ENCODE measurements at regions not wholly inside any gene's neighbourhood (a gene's known extent, or its start where the extent isn't known, plus 50 kb on each side); places are given as distances from the start of the nearest gene placed in this dataset.

GRCh38 chr2:129859175-129859574 is 120.3 kb upstream of the RAB6C start:
- Histone ChIP-seq H3K4me3 (replicated peaks in 1 of 4; ENCODE audit: control extremely low read depth in 1 of 4, insufficient read depth in 1 of 4, low read depth in 3 of 4, low read length in 4 of 4) (no peak overlapping the region), H3K36me3 (ENCODE audit: control insufficient read depth, insufficient read depth, low read length) (no peaks in the 10 kb centered on the region), H3K9ac (ENCODE audit: insufficient read depth, low read length) (no peak overlapping the region), H2AFZ (ENCODE audit: low read length) (no peak overlapping the region), H4K20me1 (ENCODE audit: control insufficient read depth, extremely low read depth, insufficient read depth, low read length) (no peaks in the 10 kb centered on the region), H3K4me2 (ENCODE audit: extremely low read depth, insufficient read depth, low read length) (no peak overlapping the region), H3K4me1 (ENCODE audit: control insufficient read depth, extremely low read depth, insufficient read depth, low read length) (no peaks in the 10 kb centered on the region), H3K27ac (ENCODE audit: insufficient read depth, low read length) (no peak overlapping the region), H3K9me3 (ENCODE audit: control insufficient read depth, insufficient read depth, low read depth, low read length) (no peaks in the 10 kb centered on the region), H3K79me2 (ENCODE audit: control insufficient read depth, insufficient read depth, low read length) (no peaks in the 10 kb centered on the region), H3K27me3 (ENCODE audit: control insufficient read depth, insufficient read depth, low read length) (no peaks in the 10 kb centered on the region)
- TF ChIP-seq EZH2 (IDR thresholded peaks at IDR 0.05; ENCODE audit: low read length, missing control alignments) (no peak), CTCF (conservative IDR thresholded peaks at IDR 0.05 in 1 of 2, IDR thresholded peaks at IDR 0.05 in 1 of 2; ENCODE audit: low read depth in 1 of 2, low read length in 2 of 2) (no peak)
- no peak for DNase-seq (ENCODE audit: low read depth in 2 of 2)

DNA sequence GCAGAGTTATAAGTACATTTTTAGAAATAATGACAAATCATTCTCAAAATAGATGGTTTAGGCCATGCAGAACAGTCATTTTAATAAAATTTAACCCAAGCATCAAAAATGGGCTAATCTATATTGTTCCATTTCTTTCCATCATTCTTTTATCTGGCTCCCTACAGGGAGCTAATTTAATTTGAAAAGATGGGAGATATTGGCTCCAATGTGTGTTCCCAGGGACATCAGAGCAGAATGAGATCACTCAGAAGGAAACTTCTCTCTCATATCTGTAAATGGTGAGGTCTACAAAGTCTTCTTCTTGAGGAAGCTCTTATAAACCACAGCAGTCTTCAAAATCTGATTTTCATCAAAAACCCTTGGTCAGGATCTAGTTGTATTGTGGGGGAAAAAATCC is 119.4 kb upstream of the RAB6C start:
- no peak overlapping the region for H3K9ac ChIP-seq (ENCODE audit: insufficient read depth, low read length)
- TF ChIP-seq EZH2 (IDR thresholded peaks at IDR 0.05; ENCODE audit: low read length, missing control alignments) (no peak), CTCF (conservative IDR thresholded peaks at IDR 0.05 in 1 of 2, IDR thresholded peaks at IDR 0.05 in 1 of 2; ENCODE audit: low read depth in 1 of 2, low read length in 2 of 2) (no peak)
- H3K4me2 ChIP-seq (ENCODE audit: extremely low read depth, insufficient read depth, low read length): no peak overlapping the region
- no peak for DNase-seq (ENCODE audit: low read depth in 2 of 2)
- no peaks in the 10 kb centered on the region for H3K4me1 ChIP-seq (ENCODE audit: control insufficient read depth, extremely low read depth, insufficient read depth, low read length)
- H2AFZ ChIP-seq (ENCODE audit: low read length): no peak overlapping the region
- H3K4me3 ChIP-seq (replicated peaks in 1 of 4; ENCODE audit: control extremely low read depth in 1 of 4, insufficient read depth in 1 of 4, low read depth in 3 of 4, low read length in 4 of 4): no peak overlapping the region
- no peaks in the 10 kb centered on the region for H3K79me2 ChIP-seq (ENCODE audit: control insufficient read depth, insufficient read depth, low read length)
- H3K36me3 ChIP-seq (ENCODE audit: control insufficient read depth, insufficient read depth, low read length): no peaks in the 10 kb centered on the region
- no peaks in the 10 kb centered on the region for H3K27me3 ChIP-seq (ENCODE audit: control insufficient read depth, insufficient read depth, low read length)
- H3K27ac ChIP-seq (ENCODE audit: insufficient read depth, low read length): no peak overlapping the region
- H4K20me1 ChIP-seq (ENCODE audit: control insufficient read depth, extremely low read depth, insufficient read depth, low read length): no peaks in the 10 kb centered on the region
- no peaks in the 10 kb centered on the region for H3K9me3 ChIP-seq (ENCODE audit: control insufficient read depth, insufficient read depth, low read depth, low read length)

DNA sequence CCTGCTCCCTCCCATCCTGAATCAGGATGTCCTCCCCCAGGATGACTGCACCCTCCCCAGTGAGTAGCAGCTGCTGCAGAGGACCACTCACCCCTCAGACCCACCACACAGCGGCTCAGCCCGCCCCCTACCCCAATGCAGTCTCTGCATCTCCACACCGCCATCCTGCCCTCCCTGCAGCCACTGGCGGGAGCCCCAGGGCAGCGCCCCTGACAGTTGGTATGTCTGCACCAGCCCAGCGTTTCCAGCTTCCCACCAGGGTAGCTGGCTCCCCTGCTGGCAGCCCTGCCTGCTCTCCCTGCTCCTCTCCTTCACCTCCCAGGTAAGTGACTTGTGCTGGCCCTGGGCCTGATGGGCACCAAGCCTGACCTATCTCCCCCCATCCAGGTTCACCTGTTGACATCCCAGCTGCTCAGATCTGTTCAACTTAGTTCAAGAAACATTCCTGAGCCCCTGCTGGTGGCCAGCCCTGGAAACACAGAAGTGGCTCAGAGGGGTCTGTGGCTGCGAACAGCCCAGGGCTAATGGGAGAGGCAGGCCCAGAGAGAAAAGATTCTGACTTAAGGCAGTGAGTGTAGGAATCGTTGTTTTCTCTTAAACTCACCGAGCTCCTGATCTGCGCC is 117.7 kb upstream of the RAB6C start:
- Histone ChIP-seq H3K27ac (ENCODE audit: insufficient read depth, low read length) (no peak overlapping the region), H3K9me3 (ENCODE audit: control insufficient read depth, insufficient read depth, low read depth, low read length) (no peaks in the 10 kb centered on the region), H3K27me3 (ENCODE audit: control insufficient read depth, insufficient read depth, low read length) (no peaks in the 10 kb centered on the region), H3K36me3 (ENCODE audit: control insufficient read depth, insufficient read depth, low read length) (no peaks in the 10 kb centered on the region), H3K4me1 (ENCODE audit: control insufficient read depth, extremely low read depth, insufficient read depth, low read length) (no peaks in the 10 kb centered on the region), H3K4me2 (ENCODE audit: extremely low read depth, insufficient read depth, low read length) (no peak overlapping the region), H3K9ac (ENCODE audit: insufficient read depth, low read length) (no peak overlapping the region), H3K4me3 (replicated peaks in 1 of 4; ENCODE audit: control extremely low read depth in 1 of 4, insufficient read depth in 1 of 4, low read depth in 3 of 4, low read length in 4 of 4) (no peak overlapping the region), H3K79me2 (ENCODE audit: control insufficient read depth, insufficient read depth, low read length) (no peaks in the 10 kb centered on the region), H4K20me1 (ENCODE audit: control insufficient read depth, extremely low read depth, insufficient read depth, low read length) (no peaks in the 10 kb centered on the region), H2AFZ (ENCODE audit: low read length) (no peak overlapping the region)
- TF ChIP-seq CTCF (conservative IDR thresholded peaks at IDR 0.05 in 1 of 2, IDR thresholded peaks at IDR 0.05 in 1 of 2; ENCODE audit: low read depth in 1 of 2, low read length in 2 of 2): no peak
- TF ChIP-seq EZH2 (IDR thresholded peaks at IDR 0.05; ENCODE audit: low read length, missing control alignments): no peak
- no peak for DNase-seq (ENCODE audit: low read depth in 2 of 2)
